ENCODE measurements at regions not wholly inside any gene's neighbourhood (a gene's known extent, or its start where the extent isn't known, plus 50 kb on each side); places are given as distances from the start of the nearest gene placed in this dataset.

DNA sequence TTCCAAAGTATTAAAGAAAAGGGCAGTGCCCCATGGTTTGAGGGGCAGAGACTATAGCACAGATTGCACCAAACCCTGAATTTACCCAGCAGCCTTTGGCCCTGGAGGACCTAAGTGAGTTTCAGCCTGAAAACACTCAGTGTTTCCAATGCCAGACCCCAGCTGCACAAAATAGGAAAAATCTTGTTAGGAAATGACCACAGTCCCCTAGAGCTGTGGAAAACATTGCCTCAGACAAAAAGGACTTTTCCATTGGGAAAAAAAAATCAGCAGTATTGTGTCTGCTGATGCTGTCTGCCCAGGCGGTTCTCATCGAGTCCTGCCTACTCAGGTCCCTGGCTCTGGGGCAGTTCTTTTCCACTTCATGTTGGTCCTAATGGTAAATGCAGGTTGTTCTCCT, 121.7 kb upstream of the DLG1 start:
- peaks cover 9 to 19% (median 17%) of the 10 kb centered on the region in 3 donors for H3K27me3 Mint-ChIP-seq (ENCODE audit: low read depth in 3 of 3)
- TF ChIP-seq, protein P1, sequence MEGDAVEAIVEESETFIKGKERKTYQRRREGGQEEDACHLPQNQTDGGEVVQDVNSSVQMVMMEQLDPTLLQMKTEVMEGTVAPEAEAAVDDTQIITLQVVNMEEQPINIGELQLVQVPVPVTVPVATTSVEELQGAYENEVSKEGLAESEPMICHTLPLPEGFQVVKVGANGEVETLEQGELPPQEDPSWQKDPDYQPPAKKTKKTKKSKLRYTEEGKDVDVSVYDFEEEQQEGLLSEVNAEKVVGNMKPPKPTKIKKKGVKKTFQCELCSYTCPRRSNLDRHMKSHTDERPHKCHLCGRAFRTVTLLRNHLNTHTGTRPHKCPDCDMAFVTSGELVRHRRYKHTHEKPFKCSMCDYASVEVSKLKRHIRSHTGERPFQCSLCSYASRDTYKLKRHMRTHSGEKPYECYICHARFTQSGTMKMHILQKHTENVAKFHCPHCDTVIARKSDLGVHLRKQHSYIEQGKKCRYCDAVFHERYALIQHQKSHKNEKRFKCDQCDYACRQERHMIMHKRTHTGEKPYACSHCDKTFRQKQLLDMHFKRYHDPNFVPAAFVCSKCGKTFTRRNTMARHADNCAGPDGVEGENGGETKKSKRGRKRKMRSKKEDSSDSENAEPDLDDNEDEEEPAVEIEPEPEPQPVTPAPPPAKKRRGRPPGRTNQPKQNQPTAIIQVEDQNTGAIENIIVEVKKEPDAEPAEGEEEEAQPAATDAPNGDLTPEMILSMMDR (IDR thresholded peaks at IDR 0.05) = no peak
- Histone ChIP-seq H3K4me2 (replicated peaks; ENCODE audit: extremely low read depth, low read length, poor library complexity, severe bottlenecking) (no peak overlapping the region), H3K4me3 (replicated peaks in 1 of 3; ENCODE audit: low read depth in 2 of 3, low read length in 3 of 3) (no peak overlapping the region), H2AFZ (ENCODE audit: insufficient read depth, low read depth, low read length, poor library complexity, severe bottlenecking) (no peak overlapping the region), H3K4me1 (ENCODE audit: control insufficient read depth in 1 of 2, insufficient read depth in 2 of 2, low read length in 2 of 2) (no peaks in the 10 kb centered on the region), H3K36me3 (replicated peaks in 1 of 2; ENCODE audit: control insufficient read depth in 1 of 2, insufficient read depth in 2 of 2, low read length in 2 of 2) (no peaks in the 10 kb centered on the region), H3K27ac (ENCODE audit: low read depth in 1 of 2, low read length in 2 of 2) (no peak overlapping the region), H4K20me1 (ENCODE audit: insufficient read depth, low read length) (no peaks in the 10 kb centered on the region), H3K79me2 (ENCODE audit: insufficient read depth, low read length) (no peaks in the 10 kb centered on the region), H3K27me3 (ENCODE audit: control insufficient read depth in 2 of 2, insufficient read depth in 2 of 2, low read length in 2 of 2) (no peaks in the 10 kb centered on the region), H3K9me3 (replicated peaks in 1 of 2; ENCODE audit: control insufficient read depth in 1 of 2, insufficient read depth in 1 of 2, low read length in 2 of 2) (no peaks in the 10 kb centered on the region), H3K9ac (ENCODE audit: insufficient read depth, low read length, poor library complexity, severe bottlenecking) (no peak overlapping the region)
- no peak overlapping the region for H3K27ac Mint-ChIP-seq
- H3K36me3 Mint-ChIP-seq = no peaks in the 10 kb centered on the region
- no CpG with 5 or more reads among the region's 2 CpGs for WGBS (ENCODE audit: insufficient coverage)
- no peaks in the 10 kb centered on the region for H3K4me1 Mint-ChIP-seq
- DNase-seq = no peak
- H3K4me3 Mint-ChIP-seq = no peak overlapping the region
- H3K9me3 Mint-ChIP-seq = peaks cover 0 to 3% (median 0%) of the 10 kb centered on the region in 7 donors
- intact Hi-C loops (cut with micrococcal nuclease) = no loop called here

DNA sequence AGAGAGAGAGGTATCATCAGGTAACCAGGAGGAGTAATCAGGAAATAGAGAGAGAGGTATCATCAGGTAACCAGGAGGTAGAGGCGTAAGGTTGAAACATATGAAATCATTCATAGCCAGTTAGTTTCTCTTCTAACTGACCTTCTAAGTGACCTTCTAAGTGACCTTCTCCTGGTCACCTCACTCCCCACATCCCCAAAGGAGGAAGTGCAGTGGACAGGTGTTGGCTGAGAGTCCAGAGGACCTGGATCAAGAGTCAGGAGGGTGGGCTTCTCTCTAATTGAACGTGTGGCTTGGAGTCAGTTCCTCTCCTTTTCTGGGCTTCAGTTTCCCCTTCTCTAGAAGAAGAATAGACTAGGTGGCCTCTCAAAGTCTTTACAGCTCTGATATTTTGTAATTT, 121.3 kb upstream of the DLG1 start:
- DNase-seq = no peak
- no peak overlapping the region for H3K27ac ChIP-seq (ENCODE audit: low read depth in 1 of 2, low read length in 2 of 2)
- H3K36me3 ChIP-seq (replicated peaks in 1 of 2; ENCODE audit: control insufficient read depth in 1 of 2, insufficient read depth in 2 of 2, low read length in 2 of 2) = no peaks in the 10 kb centered on the region
- intact Hi-C loops (cut with micrococcal nuclease) = no loop called here
- H3K4me3 ChIP-seq (replicated peaks in 1 of 3; ENCODE audit: low read depth in 2 of 3, low read length in 3 of 3) = no peak overlapping the region
- no peak overlapping the region for H3K9ac ChIP-seq (ENCODE audit: insufficient read depth, low read length, poor library complexity, severe bottlenecking)
- Mint-ChIP-seq H3K4me1 (no peaks in the 10 kb centered on the region), H3K27ac (no peak overlapping the region), H3K27me3 (ENCODE audit: low read depth in 3 of 3) (peaks cover 7 to 16% (median 13%) of the 10 kb centered on the region in 3 donors), H3K4me3 (no peak overlapping the region), H3K9me3 (peaks cover 0 to 3% (median 0%) of the 10 kb centered on the region in 7 donors), H3K36me3 (no peaks in the 10 kb centered on the region)
- H3K27me3 ChIP-seq (ENCODE audit: control insufficient read depth in 2 of 2, insufficient read depth in 2 of 2, low read length in 2 of 2) = no peaks in the 10 kb centered on the region
- H3K9me3 ChIP-seq (replicated peaks in 1 of 2; ENCODE audit: control insufficient read depth in 1 of 2, insufficient read depth in 1 of 2, low read length in 2 of 2) = no peaks in the 10 kb centered on the region
- no peaks in the 10 kb centered on the region for H4K20me1 ChIP-seq (ENCODE audit: insufficient read depth, low read length)
- H3K4me2 ChIP-seq (replicated peaks; ENCODE audit: extremely low read depth, low read length, poor library complexity, severe bottlenecking) = no peak overlapping the region
- H2AFZ ChIP-seq (ENCODE audit: insufficient read depth, low read depth, low read length, poor library complexity, severe bottlenecking) = no peak overlapping the region
- WGBS (ENCODE audit: insufficient coverage) = no CpG with 5 or more reads among the region's 2 CpGs
- TF ChIP-seq, protein P1 (IDR thresholded peaks at IDR 0.05) = no peak
- no peaks in the 10 kb centered on the region for H3K4me1 ChIP-seq (ENCODE audit: control insufficient read depth in 1 of 2, insufficient read depth in 2 of 2, low read length in 2 of 2)
- H3K79me2 ChIP-seq (ENCODE audit: insufficient read depth, low read length) = no peaks in the 10 kb centered on the region
